ENCODE measurements at regions not wholly inside any gene's neighbourhood (a gene's known extent, or its start where the extent isn't known, plus 50 kb on each side); places are given as distances from the start of the nearest gene placed in this dataset.

- TF ChIP-seq, protein P1, sequence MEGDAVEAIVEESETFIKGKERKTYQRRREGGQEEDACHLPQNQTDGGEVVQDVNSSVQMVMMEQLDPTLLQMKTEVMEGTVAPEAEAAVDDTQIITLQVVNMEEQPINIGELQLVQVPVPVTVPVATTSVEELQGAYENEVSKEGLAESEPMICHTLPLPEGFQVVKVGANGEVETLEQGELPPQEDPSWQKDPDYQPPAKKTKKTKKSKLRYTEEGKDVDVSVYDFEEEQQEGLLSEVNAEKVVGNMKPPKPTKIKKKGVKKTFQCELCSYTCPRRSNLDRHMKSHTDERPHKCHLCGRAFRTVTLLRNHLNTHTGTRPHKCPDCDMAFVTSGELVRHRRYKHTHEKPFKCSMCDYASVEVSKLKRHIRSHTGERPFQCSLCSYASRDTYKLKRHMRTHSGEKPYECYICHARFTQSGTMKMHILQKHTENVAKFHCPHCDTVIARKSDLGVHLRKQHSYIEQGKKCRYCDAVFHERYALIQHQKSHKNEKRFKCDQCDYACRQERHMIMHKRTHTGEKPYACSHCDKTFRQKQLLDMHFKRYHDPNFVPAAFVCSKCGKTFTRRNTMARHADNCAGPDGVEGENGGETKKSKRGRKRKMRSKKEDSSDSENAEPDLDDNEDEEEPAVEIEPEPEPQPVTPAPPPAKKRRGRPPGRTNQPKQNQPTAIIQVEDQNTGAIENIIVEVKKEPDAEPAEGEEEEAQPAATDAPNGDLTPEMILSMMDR (conservative IDR thresholded peaks at IDR 0.05; ENCODE audit: low read depth, low read length) = no peak
- no peak for TF ChIP-seq EZH2 (IDR thresholded peaks at IDR 0.05; ENCODE audit: borderline replicate concordance, low read depth, low read length, poor library complexity, severe bottlenecking)
Measured at GRCh38 chr10:117443686-117444041, 68.4 kb upstream of the PDZD8 start.

All from A673 (cell line).